ENCODE measurements at regions not wholly inside any gene's neighbourhood (a gene's known extent, or its start where the extent isn't known, plus 50 kb on each side); places are given as distances from the start of the nearest gene placed in this dataset.
"Not testable (repeated sequence)": the region's sequence is repeated elsewhere in the genome, so short reads cannot be mapped to it uniquely, and the experiment has no call there.

DNA sequence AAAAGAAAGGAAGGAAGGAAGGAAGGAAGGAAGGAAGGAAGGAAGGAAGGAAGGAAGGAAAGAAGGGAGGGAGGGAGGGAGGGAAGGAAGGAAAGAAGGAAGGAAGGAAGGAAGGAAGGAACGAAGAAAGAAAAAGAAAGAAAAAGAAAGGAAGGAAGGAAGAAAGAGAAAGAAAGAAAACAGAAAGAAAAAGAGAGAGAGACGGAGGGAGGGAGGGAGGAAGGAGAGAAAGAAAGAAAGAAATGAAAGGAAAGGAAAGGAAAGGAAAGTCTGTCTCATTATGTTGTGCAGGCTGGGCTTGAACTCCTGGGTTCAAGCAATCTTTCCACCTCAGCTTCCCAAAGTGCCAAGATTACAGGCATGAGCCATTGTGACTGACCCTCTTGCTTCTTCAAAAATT lies 118.9 kb downstream of the ADSS2 start:
- H3K36me3 ChIP-seq (ENCODE audit: insufficient read depth, low read depth, low read length); H3K27me3 ChIP-seq (ENCODE audit: insufficient read depth, low read length); H3K4me3 ChIP-seq (ENCODE audit: low read length); H3K27ac ChIP-seq (ENCODE audit: low read length); H3K9ac ChIP-seq (ENCODE audit: low read depth, low read length); H3K9me3 ChIP-seq (ENCODE audit: insufficient read depth, low read depth, low read length): not testable (repeated sequence)
- H3K4me1 ChIP-seq (ENCODE audit: insufficient read depth, low read length), result peaks cover 19% of the 10 kb centered on the region; the same call in 1 of the 2 replicates

DNA sequence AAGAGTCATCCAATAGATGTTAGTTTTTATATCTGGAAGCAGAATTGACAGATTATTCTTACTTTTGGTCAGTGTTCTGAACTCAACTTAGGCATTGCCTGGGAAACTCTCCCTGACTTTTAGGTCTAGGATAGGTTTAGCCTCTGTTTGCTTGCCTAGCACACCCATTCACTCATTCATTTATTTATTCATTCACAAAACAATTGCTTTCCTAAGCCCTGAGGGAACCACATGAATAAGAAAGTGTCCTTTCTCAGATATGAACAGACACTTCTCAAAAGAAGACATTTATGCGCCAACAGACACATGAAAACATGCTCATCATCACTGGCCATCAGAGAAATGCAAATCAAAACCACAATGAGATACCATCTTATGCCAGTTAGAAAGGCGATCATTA lies 117.4 kb downstream of the ADSS2 start:
- H3K36me3 ChIP-seq (ENCODE audit: insufficient read depth, low read depth, low read length); H3K27ac ChIP-seq (ENCODE audit: low read length); H3K27me3 ChIP-seq (ENCODE audit: insufficient read depth, low read length); H3K9ac ChIP-seq (ENCODE audit: low read depth, low read length); H3K4me3 ChIP-seq (ENCODE audit: low read length); H3K9me3 ChIP-seq (ENCODE audit: insufficient read depth, low read depth, low read length): not testable (repeated sequence)
- H3K4me1 ChIP-seq (ENCODE audit: insufficient read depth, low read length), result peaks cover 19% of the 10 kb centered on the region; the same call in 1 of the 2 replicates

- not testable (repeated sequence) for H3K27ac ChIP-seq (ENCODE audit: low read length); H3K36me3 ChIP-seq (ENCODE audit: insufficient read depth, low read depth, low read length); H3K4me3 ChIP-seq (ENCODE audit: low read length)
Observed at GRCh38 chr1:244334842-244335241, 116.9 kb downstream of the ADSS2 start.

DNA sequence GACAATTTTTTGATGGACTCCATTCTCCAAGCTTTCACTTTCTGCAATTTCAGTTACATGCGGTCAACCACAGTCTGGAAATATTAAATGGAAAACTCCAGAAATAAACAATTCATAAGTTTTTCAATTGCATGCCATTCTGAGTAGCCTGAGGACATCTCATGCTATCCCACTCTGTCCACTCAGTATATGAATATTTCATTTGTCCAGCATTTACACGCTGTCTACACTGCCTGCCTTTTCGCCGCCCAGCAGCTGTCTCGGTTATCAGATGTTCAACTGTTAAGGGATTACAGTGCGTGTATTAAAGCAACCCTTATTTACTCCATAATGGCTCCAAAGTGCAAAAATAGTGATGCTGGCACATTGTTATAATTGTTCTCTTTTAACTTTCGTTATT lies 116.3 kb downstream of the ADSS2 start:
- peaks cover 10% of the 10 kb centered on the region; the same call in 1 of the 2 replicates for H3K4me1 ChIP-seq (ENCODE audit: insufficient read depth, low read length)
- H3K27me3 ChIP-seq (ENCODE audit: insufficient read depth, low read length), result no peaks in the 10 kb centered on the region

More at GRCh38 chr1:244334842-244335241, 116.9 kb downstream of the ADSS2 start:
- H3K4me1 ChIP-seq (ENCODE audit: insufficient read depth, low read length), result peaks cover 15% of the 10 kb centered on the region; the same call in 1 of the 2 replicates
- not testable (repeated sequence) for H3K9ac ChIP-seq (ENCODE audit: low read depth, low read length); H3K9me3 ChIP-seq (ENCODE audit: insufficient read depth, low read depth, low read length); H3K27me3 ChIP-seq (ENCODE audit: insufficient read depth, low read length)

GRCh38 chr1:244336232-244336899 lies 115.3 kb downstream of the ADSS2 start:
- Histone ChIP-seq H3K27ac (ENCODE audit: low read length) (no peak overlapping the region), H3K36me3 (ENCODE audit: insufficient read depth, low read depth, low read length) (no peaks in the 10 kb centered on the region), H3K27me3 (ENCODE audit: insufficient read depth, low read length) (no peaks in the 10 kb centered on the region), H3K9me3 (ENCODE audit: insufficient read depth, low read depth, low read length) (no peaks in the 10 kb centered on the region), H3K4me3 (ENCODE audit: low read length) (no peak overlapping the region), H3K9ac (ENCODE audit: low read depth, low read length) (no peak overlapping the region), H3K4me1 (ENCODE audit: insufficient read depth, low read length) (peaks cover 12% of the 10 kb centered on the region; the same call in 1 of the 2 replicates)

More for the DNA sequence above, 116.3 kb downstream of the ADSS2 start:
- no peak overlapping the region for H3K4me3 ChIP-seq (ENCODE audit: low read length)
- H3K9me3 ChIP-seq (ENCODE audit: insufficient read depth, low read depth, low read length), result no peaks in the 10 kb centered on the region
- H3K36me3 ChIP-seq (ENCODE audit: insufficient read depth, low read depth, low read length), result no peaks in the 10 kb centered on the region
- no peak overlapping the region for H3K9ac ChIP-seq (ENCODE audit: low read depth, low read length)
- H3K27ac ChIP-seq (ENCODE audit: low read length), result no peak overlapping the region

DNA sequence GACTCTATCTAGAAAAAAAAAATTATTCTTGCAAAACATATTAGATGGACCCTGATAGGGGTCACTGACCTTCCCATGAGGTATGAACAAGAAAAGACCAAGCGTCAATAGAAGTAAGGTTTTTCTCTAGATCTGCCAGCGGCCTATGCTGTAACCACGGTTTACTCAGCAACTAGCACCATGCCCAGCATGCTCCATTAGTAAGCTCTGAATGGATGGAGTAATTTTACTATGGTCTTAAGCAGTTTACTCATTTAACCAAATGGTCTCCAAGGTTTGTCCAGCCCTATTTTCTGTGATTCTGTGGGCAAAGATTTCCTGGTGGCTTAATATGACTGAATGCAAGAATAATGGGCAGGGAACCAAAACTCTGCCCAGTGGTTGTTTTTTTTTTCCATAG lies 113.9 kb downstream of the ADSS2 start:
- Histone ChIP-seq H3K27me3 (ENCODE audit: insufficient read depth, low read length) (no peaks in the 10 kb centered on the region), H3K27ac (ENCODE audit: low read length) (no peak overlapping the region), H3K4me1 (ENCODE audit: insufficient read depth, low read length) (peaks cover 22% of the 10 kb centered on the region; the same call in 1 of the 2 replicates), H3K4me3 (ENCODE audit: low read length) (no peak overlapping the region), H3K9ac (ENCODE audit: low read depth, low read length) (no peak overlapping the region), H3K9me3 (ENCODE audit: insufficient read depth, low read depth, low read length) (no peaks in the 10 kb centered on the region), H3K36me3 (ENCODE audit: insufficient read depth, low read depth, low read length) (no peaks in the 10 kb centered on the region)

- Histone ChIP-seq H3K9me3 (ENCODE audit: insufficient read depth, low read depth, low read length) (no peaks in the 10 kb centered on the region), H3K27ac (ENCODE audit: low read length) (no peak overlapping the region), H3K27me3 (ENCODE audit: insufficient read depth, low read length) (no peaks in the 10 kb centered on the region), H3K4me3 (ENCODE audit: low read length) (no peak overlapping the region), H3K9ac (ENCODE audit: low read depth, low read length) (no peak overlapping the region), H3K36me3 (ENCODE audit: insufficient read depth, low read depth, low read length) (no peaks in the 10 kb centered on the region), H3K4me1 (ENCODE audit: insufficient read depth, low read length) (peaks cover 22% of the 10 kb centered on the region; the same call in 1 of the 2 replicates)
Observed at GRCh38 chr1:244339073-244339692, 112.5 kb downstream of the ADSS2 start.

DNA sequence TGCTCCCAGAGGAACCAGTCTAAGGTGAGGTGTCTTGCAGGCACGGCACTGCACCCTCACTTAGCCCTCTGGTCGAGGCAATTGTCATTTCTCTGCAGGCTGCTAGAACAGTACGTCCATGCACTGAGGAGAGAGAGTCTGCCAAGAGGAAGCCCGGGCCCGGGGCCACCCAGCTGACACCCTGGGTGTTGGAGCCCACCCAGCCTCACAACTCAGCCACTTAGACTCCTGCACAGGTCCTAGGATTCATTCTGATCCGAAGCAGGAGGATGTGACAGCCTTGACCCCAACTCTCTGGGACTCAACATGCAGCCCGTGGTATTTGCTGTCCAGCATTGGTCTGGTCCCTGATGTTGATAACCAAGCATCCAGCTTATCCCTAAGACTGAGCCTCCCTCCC lies 111.9 kb downstream of the ADSS2 start:
- no peak overlapping the region for H3K4me3 ChIP-seq (ENCODE audit: low read length)
- H3K4me1 ChIP-seq (ENCODE audit: insufficient read depth, low read length), result peaks cover 22% of the 10 kb centered on the region; the same call in 1 of the 2 replicates
- H3K9me3 ChIP-seq (ENCODE audit: insufficient read depth, low read depth, low read length), result no peaks in the 10 kb centered on the region
- H3K27me3 ChIP-seq (ENCODE audit: insufficient read depth, low read length), result no peaks in the 10 kb centered on the region
- H3K27ac ChIP-seq (ENCODE audit: low read length), result no peak overlapping the region
- H3K36me3 ChIP-seq (ENCODE audit: insufficient read depth, low read depth, low read length), result no peaks in the 10 kb centered on the region
- H3K9ac ChIP-seq (ENCODE audit: low read depth, low read length), result no peak overlapping the region

GRCh38 chr1:244340396-244340795 lies 111.3 kb downstream of the ADSS2 start:
- no peaks in the 10 kb centered on the region for H3K27me3 ChIP-seq (ENCODE audit: insufficient read depth, low read length)
- no peak overlapping the region for H3K9ac ChIP-seq (ENCODE audit: low read depth, low read length)
- H3K4me1 ChIP-seq (ENCODE audit: insufficient read depth, low read length), result peaks cover 22% of the 10 kb centered on the region; the same call in 1 of the 2 replicates
- no peak overlapping the region for H3K27ac ChIP-seq (ENCODE audit: low read length)
- H3K9me3 ChIP-seq (ENCODE audit: insufficient read depth, low read depth, low read length), result no peaks in the 10 kb centered on the region
- no peaks in the 10 kb centered on the region for H3K36me3 ChIP-seq (ENCODE audit: insufficient read depth, low read depth, low read length)
- no peak overlapping the region for H3K4me3 ChIP-seq (ENCODE audit: low read length)

DNA sequence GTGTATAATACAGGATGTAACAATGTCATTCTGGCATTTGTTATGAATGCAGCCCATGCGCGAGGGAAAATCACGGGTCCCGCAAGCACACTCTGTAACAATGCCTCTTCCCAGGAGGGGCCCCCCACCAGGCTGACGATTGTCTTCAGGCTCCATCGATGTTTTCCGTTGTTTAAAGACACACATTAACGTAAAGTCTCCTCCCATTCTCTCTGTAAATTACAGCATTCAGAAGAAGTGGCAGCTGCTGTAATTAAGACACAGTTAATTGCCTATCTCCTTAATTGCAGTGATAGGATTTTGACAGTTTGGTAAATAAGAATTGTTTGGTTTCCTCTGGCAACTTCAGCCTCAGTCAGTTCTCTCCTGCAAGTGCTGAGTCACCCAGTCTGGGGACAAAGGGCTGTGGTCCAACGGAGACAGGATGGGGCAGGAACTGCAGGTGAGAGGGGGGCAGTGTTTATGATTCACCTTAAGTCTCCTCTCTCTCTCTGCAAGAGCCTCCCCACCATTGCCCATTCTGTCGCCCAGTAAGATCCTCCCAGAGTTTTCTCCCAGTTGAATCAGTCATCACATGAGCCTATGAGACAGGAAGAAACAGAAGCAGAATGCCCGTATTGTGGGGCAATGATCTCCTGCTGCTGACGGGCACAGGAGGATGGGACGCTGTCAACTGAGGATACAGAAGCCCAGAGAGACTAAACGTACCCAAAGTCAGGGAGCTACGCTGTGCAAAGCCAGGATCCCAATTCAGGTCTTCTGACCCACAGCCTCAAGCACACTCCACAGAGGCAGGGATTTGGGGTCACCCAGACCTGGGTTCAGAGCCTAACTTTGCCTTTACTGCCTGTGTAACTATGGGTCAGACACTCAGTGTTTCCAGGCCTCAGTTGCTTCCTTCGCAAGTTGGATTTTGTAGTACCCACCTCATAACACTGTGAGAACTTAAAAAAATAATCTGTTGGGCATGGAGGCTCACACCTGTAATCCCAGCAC lies 110.0 kb downstream of the ADSS2 start:
- Histone ChIP-seq H3K4me3 (ENCODE audit: low read length) (no peak overlapping the region), H3K4me1 (ENCODE audit: insufficient read depth, low read length) (peaks cover 19% of the 10 kb centered on the region; the same call in 1 of the 2 replicates), H3K27me3 (ENCODE audit: insufficient read depth, low read length) (no peaks in the 10 kb centered on the region), H3K9me3 (ENCODE audit: insufficient read depth, low read depth, low read length) (no peaks in the 10 kb centered on the region), H3K36me3 (ENCODE audit: insufficient read depth, low read depth, low read length) (no peaks in the 10 kb centered on the region), H3K27ac (ENCODE audit: low read length) (no peak overlapping the region), H3K9ac (ENCODE audit: low read depth, low read length) (peak overlapping the region; percentile 44; the same call in 1 of the 2 replicates)

DNA sequence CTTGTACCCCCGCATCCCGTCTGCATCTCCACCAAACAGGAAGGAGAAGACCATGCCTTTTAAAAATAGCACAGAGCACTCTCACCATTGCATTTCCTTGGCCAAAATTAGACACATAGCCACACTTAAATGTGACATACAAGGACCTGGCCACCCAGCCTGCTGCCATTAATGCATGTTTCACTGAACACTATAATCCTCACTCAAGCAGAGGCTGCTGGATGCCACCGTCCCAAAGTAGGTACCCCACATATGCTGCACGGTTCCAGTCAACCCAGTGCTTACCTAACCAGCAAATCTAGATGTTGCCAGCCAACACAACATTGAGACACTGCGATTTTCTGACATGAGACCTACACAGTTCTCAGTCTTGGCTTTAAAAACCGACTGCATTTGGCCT lies 107.7 kb downstream of the ADSS2 start:
- Histone ChIP-seq H3K9me3 (ENCODE audit: insufficient read depth, low read depth, low read length) (no peaks in the 10 kb centered on the region), H3K27ac (ENCODE audit: low read length) (no peak overlapping the region), H3K9ac (ENCODE audit: low read depth, low read length) (no peak overlapping the region), H3K36me3 (ENCODE audit: insufficient read depth, low read depth, low read length) (no peaks in the 10 kb centered on the region), H3K4me3 (ENCODE audit: low read length) (no peak overlapping the region), H3K27me3 (ENCODE audit: insufficient read depth, low read length) (no peaks in the 10 kb centered on the region), H3K4me1 (ENCODE audit: insufficient read depth, low read length) (peaks cover 12% of the 10 kb centered on the region; the same call in 1 of the 2 replicates)
